HCT116 (cell line): ENCODE measurements at regions not wholly inside any gene's neighbourhood (a gene's known extent, or its start where the extent isn't known, plus 50 kb on each side); places are given as distances from the start of the nearest gene placed in this dataset.

ENCODE experiments used
- ATAC-seq: fragments of 200-7000 bp; cut with Tn5 transposase; 2 replicates; pipeline ENCODE4 v1.9.1; 2020; ENCODE audit warnings: mild to moderate bottlenecking, moderate library complexity
- BruUV-seq: library from RNA; stranded (reverse); fragments of 400-500 nt; replicated peaks from 2 replicates; lab custom pipeline; 2021; lab: Mats Ljungman, UMichigan
- CTCF ChIA-PET: fragments of 300-600 bp; sonication (Branson Sonifier 250); formaldehyde crosslinking; loops from one replicate; lab custom pipeline; 2021; ENCODE audit warnings: antibody characterized with exemption; lab: Charles Lee
- POLR2A ChIA-PET: fragments of 300-600, 350-600 bp; sonication (Branson Sonifier 250); formaldehyde crosslinking; loops from one replicate; lab custom pipeline; 2021; ENCODE audit warnings: antibody characterized with exemption; lab: Charles Lee
- RAD21 ChIA-PET, 2 experiments: fragments of 300-600 bp; sonication (Branson Sonifier 250); formaldehyde crosslinking; loops; one replicate each; lab custom pipeline; 2023; ENCODE audit warnings: low total read pairs in 2 of 2; ENCODE audit not compliant: uncharacterized antibody in 2 of 2, unreplicated experiment in 2 of 2, low non-redundant PET in 1 of 2; lab: Charles Lee
- DNase-seq: peaks from one replicate; pipeline ENCODE4 v3.0.0-alpha.2; 2010; ENCODE audit warnings: low read depth, low spot score
- H2AFZ ChIP-seq: fragments of 200-600 bp; shearing (Covaris generic), sonication (generic); 2 replicates; pipeline ENCODE4 v1.6.1; 2017; ENCODE audit warnings: low read depth, mixed run types, mixed read lengths, antibody characterized with exemption, low read length; ENCODE audit not compliant: poor library complexity, severe bottlenecking
- H3K27ac ChIP-seq: 2 replicates; pipeline ENCODE4 v1.5.1; 2012; ENCODE audit warnings: low read depth, low read length
- H3K27me3 ChIP-seq: fragments of 200-600 bp; sonication (generic); 2 replicates; pipeline ENCODE4 v1.6.1; 2016; ENCODE audit warnings: mixed run types, low read length, mixed read lengths; ENCODE audit not compliant: insufficient read depth
- H3K36me3 ChIP-seq, 2 experiments: fragments of 200-500 bp in 1 of 2; fragments of 200-600 bp in 1 of 2; sonication (Bioruptor generic) in 1 of 2; sonication (generic) in 1 of 2; 2 replicates each; pipeline versions ENCODE4 v1.5.1 to v1.6.1; 2014 to 2016; ENCODE audit warnings: low read length in 2 of 2, inconsistent platforms in 1 of 2, mixed read lengths in 1 of 2, mixed run types in 1 of 2; ENCODE audit not compliant: insufficient read depth in 2 of 2, control insufficient read depth in 1 of 2
- H3K4me1 ChIP-seq, 2 experiments: fragments of 200-600 bp in 1 of 2; sonication (generic) in 1 of 2; 2 replicates each; pipeline versions ENCODE4 v1.5.1 to v1.6.1; 2012 to 2017; ENCODE audit warnings: low read length in 2 of 2, inconsistent platforms in 1 of 2, mild to moderate bottlenecking in 1 of 2, mixed read lengths in 1 of 2, mixed run types in 1 of 2, moderate library complexity in 1 of 2; ENCODE audit not compliant: insufficient read depth in 2 of 2, control insufficient read depth in 1 of 2
- H3K4me2 ChIP-seq: fragments of 200-600 bp; sonication (generic); 2 replicates; pipeline ENCODE4 v1.6.1; 2017; ENCODE audit warnings: mixed run types, low read length, mixed read lengths
- H3K4me3 ChIP-seq, 2 experiments: fragments of 200-600 bp in 1 of 2; sonication (generic) in 1 of 2; replicated peaks in 1 of 2; 2 replicates each; pipeline ENCODE4 v1.5.1; 2011 to 2016; ENCODE audit warnings: low read length in 2 of 2, control low read depth in 1 of 2, low read depth in 1 of 2, mild to moderate bottlenecking in 1 of 2, mixed read lengths in 1 of 2, mixed run types in 1 of 2
- H3K79me2 ChIP-seq: fragments of 200-600 bp; sonication (generic); 2 replicates; pipeline ENCODE4 v1.6.1; 2017; ENCODE audit warnings: mild to moderate bottlenecking, mixed run types, low read length, moderate library complexity, mixed read lengths; ENCODE audit not compliant: insufficient read depth
- H3K9ac ChIP-seq: fragments of 200-600 bp; sonication (generic); 2 replicates; pipeline ENCODE4 v1.6.1; 2016; ENCODE audit warnings: low read length, mixed read lengths
- H3K9me2 ChIP-seq: fragments of 200-600 bp; sonication (generic), shearing (Covaris generic); 2 replicates; pipeline ENCODE4 v1.6.1; 2017; ENCODE audit warnings: mixed run types, mild to moderate bottlenecking, moderate library complexity; ENCODE audit not compliant: insufficient read depth
- H3K9me3 ChIP-seq, 2 experiments: fragments of 200-500 bp in 1 of 2; fragments of 200-600 bp in 1 of 2; sonication (Bioruptor generic) in 1 of 2; sonication (generic) in 1 of 2; 2 replicates each; pipeline ENCODE4 v1.6.1; 2014 to 2017; ENCODE audit warnings: low read length in 2 of 2, mixed read lengths in 2 of 2, inconsistent platforms in 1 of 2, low read depth in 1 of 2, mild to moderate bottlenecking in 1 of 2, mixed run types in 1 of 2, moderate library complexity in 1 of 2; ENCODE audit not compliant: control insufficient read depth in 1 of 2, insufficient read depth in 1 of 2
- H4K20me1 ChIP-seq: fragments of 200-600 bp; sonication (generic), shearing (Covaris generic); 2 replicates; pipeline ENCODE4 v1.6.1; 2017; ENCODE audit warnings: mixed run types, mild to moderate bottlenecking, moderate library complexity; ENCODE audit not compliant: insufficient read depth
- CBX3 ChIP-seq: IDR thresholded peaks from 2 replicates; pipeline ENCODE4 v1.6.1; 2012; ENCODE audit warnings: low read depth
- EZH2 ChIP-seq: fragments of 200-600 bp; sonication (generic); IDR thresholded peaks from 2 replicates; pipeline ENCODE4 v1.6.1; 2017; ENCODE audit warnings: antibody characterized with exemption, mixed run types
- EZH2phosphoT487 ChIP-seq: fragments of 200-600 bp; IDR thresholded peaks from 2 replicates; pipeline ENCODE4 v1.6.1; 2018; ENCODE audit warnings: antibody characterized with exemption, borderline replicate concordance
- POLR2A ChIP-seq: IDR thresholded peaks from 2 replicates; pipeline ENCODE4 v1.7.0; 2011; ENCODE audit warnings: borderline replicate concordance; ENCODE audit not compliant: insufficient read depth, insufficient read length; ENCODE audit errors: extremely low read depth
- POLR2AphosphoS5 ChIP-seq: IDR thresholded peaks from 2 replicates; pipeline ENCODE4 v1.6.1; 2011; ENCODE audit warnings: mild to moderate bottlenecking, low read depth, low read length, moderate library complexity
- RAD21 ChIP-seq: IDR thresholded peaks from 2 replicates; pipeline ENCODE4 v1.6.1; 2012; ENCODE audit warnings: low read depth, mild to moderate bottlenecking
- SP1 ChIP-seq: IDR thresholded peaks from 2 replicates; pipeline ENCODE4 v1.6.1; 2012; ENCODE audit warnings: low read depth
- SRF ChIP-seq: IDR thresholded peaks from 2 replicates; pipeline ENCODE4 v1.6.1; 2012; ENCODE audit warnings: low read depth
- ZFX ChIP-seq: fragments of 450-650 bp; IDR thresholded peaks from 2 replicates; pipeline ENCODE4 v1.6.1; 2017
- intact Hi-C: fragments of 100-400 bp; cut with micrococcal nuclease; formaldehyde crosslinking; loops from 2 replicates; pipeline ENCODE4 v1.10.0; 2022

GRCh38 chr13:82717249-82717648 is 1165.0 kb downstream of the SLITRK1 start:
- H3K27ac ChIP-seq: no peak overlapping the region
- H3K79me2 ChIP-seq: no peaks in the 10 kb centered on the region
- H3K9me3 ChIP-seq: no peaks in the 10 kb centered on the region; a peak in 1 of 4 replicates
- ChIA-PET RAD21 (no interaction called here), CTCF (no interaction called here), POLR2A (no interaction called here)
- no peak for TF ChIP-seq POLR2A
- no peak for TF ChIP-seq ZFX
- no peak for TF ChIP-seq CBX3
- TF ChIP-seq SRF: no peak
- TF ChIP-seq EZH2phosphoT487: no peak
- H3K9ac ChIP-seq: no peak overlapping the region
- H3K9me2 ChIP-seq: no peaks in the 10 kb centered on the region
- no peak overlapping the region for H3K4me3 ChIP-seq
- no peaks in the 10 kb centered on the region for H4K20me1 ChIP-seq
- intact Hi-C loops: no loop called here
- no peaks in the 10 kb centered on the region for H3K36me3 ChIP-seq
- no peak overlapping the region for H2AFZ ChIP-seq
- H3K27me3 ChIP-seq: no peaks in the 10 kb centered on the region
- no peaks in the 10 kb centered on the region for H3K4me1 ChIP-seq
- H3K4me2 ChIP-seq: no peak overlapping the region
- no peak for DNase-seq
- BruUV-seq: no TSS peak
- no peak for ATAC-seq

GRCh38 chr13:82713687-82714405 is 1168.4 kb downstream of the SLITRK1 start:
- no peaks in the 10 kb centered on the region for H3K27me3 ChIP-seq
- RAD21 ChIA-PET: no interaction called here
- ATAC-seq (no peak), DNase-seq (no peak)
- CTCF ChIA-PET: no interaction called here
- H3K9me2 ChIP-seq: no peaks in the 10 kb centered on the region
- H3K4me1 ChIP-seq: no peaks in the 10 kb centered on the region
- H3K36me3 ChIP-seq: no peaks in the 10 kb centered on the region
- H2AFZ ChIP-seq: no peak overlapping the region
- intact Hi-C loops: no loop called here
- H3K27ac ChIP-seq: no peak overlapping the region
- no peaks in the 10 kb centered on the region for H3K9me3 ChIP-seq
- POLR2A ChIA-PET: no interaction called here
- no peaks in the 10 kb centered on the region for H4K20me1 ChIP-seq
- no peak overlapping the region for H3K4me2 ChIP-seq
- BruUV-seq: no TSS peak
- no peak overlapping the region for H3K9ac ChIP-seq
- TF ChIP-seq EZH2 (no peak), SP1 (no peak), POLR2AphosphoS5 (no peak), RAD21 (no peak), ZFX (no peak)
- no peak overlapping the region for H3K4me3 ChIP-seq
- no peaks in the 10 kb centered on the region for H3K79me2 ChIP-seq
